GM12873 (cell line): ENCODE measurements at regions not wholly inside any gene's neighbourhood (a gene's known extent, or its start where the extent isn't known, plus 50 kb on each side); places are given as distances from the start of the nearest gene placed in this dataset.

Source experiments
- TF ChIP-seq, protein P1 (sequence below): IDR thresholded peaks from 2 replicates; pipeline ENCODE4 v1.5.1; 2012; ENCODE audit warnings: low read depth, mild to moderate bottlenecking, moderate library complexity, low read length, control low read depth; ENCODE audit not compliant: insufficient read depth; ENCODE audit errors: missing control alignments

DNA sequence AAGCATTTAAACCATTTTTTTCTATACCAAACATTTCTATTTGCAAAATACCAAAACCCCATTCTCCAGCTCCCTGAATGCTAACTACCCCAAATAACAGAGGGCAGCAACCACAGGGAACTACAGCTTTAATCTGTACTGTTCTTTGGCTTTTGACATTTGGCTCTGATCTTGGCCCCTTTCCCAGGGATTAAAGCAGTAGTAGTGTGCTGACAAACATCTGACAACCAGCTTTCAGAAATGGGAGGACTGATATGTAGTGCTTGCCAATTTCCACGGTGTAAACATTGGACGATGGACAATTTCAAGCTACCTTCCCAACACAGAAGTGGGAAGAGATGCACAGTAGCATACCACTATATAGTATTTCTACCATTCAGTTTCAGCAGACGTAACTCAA lies 88.4 kb upstream of the TEAD1 start:
- TF ChIP-seq, protein P1, sequence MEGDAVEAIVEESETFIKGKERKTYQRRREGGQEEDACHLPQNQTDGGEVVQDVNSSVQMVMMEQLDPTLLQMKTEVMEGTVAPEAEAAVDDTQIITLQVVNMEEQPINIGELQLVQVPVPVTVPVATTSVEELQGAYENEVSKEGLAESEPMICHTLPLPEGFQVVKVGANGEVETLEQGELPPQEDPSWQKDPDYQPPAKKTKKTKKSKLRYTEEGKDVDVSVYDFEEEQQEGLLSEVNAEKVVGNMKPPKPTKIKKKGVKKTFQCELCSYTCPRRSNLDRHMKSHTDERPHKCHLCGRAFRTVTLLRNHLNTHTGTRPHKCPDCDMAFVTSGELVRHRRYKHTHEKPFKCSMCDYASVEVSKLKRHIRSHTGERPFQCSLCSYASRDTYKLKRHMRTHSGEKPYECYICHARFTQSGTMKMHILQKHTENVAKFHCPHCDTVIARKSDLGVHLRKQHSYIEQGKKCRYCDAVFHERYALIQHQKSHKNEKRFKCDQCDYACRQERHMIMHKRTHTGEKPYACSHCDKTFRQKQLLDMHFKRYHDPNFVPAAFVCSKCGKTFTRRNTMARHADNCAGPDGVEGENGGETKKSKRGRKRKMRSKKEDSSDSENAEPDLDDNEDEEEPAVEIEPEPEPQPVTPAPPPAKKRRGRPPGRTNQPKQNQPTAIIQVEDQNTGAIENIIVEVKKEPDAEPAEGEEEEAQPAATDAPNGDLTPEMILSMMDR, result no peak

DNA sequence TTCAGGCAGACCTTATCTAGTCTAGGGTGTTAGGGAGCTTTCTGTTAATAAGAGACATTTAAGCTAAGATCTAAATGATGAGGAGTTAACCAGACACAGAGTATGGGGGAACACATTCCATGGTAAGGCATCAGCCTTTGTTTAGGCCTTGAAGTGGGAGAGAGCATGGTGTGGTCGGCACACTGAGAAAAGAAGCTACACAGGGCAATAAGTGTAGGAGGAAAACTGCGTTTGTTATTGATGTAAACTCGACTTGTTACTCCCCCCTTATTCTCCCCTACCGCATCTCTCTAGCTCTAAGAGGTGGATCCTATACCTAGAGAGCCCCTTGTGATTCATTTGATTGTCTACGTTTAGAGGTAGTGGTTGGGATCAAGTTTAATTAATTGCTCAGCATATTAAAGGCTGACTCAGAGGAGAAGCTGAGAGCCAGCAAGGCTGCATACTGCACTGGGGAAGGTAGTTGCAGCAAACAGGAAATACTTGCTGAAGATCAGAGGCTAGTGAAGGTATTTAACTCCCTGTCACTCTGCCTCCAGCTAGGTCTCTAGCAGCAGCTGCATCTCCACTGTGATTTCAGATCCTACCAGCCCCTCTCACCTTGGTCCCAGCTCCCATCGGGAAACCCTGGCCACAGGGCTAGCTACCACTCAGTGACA lies 86.8 kb upstream of the TEAD1 start:
- TF ChIP-seq, protein P1, result no peak

- TF ChIP-seq, protein P1, result no peak
Measured at GRCh38 chr11:12591706-12592105, 82.5 kb upstream of the TEAD1 start.

- TF ChIP-seq, protein P1, result no peak
Measured at GRCh38 chr11:12592283-12592682, 81.9 kb upstream of the TEAD1 start.

- TF ChIP-seq, protein P1, result no peak
Measured at GRCh38 chr11:12598330-12599256, 75.6 kb upstream of the TEAD1 start.

DNA sequence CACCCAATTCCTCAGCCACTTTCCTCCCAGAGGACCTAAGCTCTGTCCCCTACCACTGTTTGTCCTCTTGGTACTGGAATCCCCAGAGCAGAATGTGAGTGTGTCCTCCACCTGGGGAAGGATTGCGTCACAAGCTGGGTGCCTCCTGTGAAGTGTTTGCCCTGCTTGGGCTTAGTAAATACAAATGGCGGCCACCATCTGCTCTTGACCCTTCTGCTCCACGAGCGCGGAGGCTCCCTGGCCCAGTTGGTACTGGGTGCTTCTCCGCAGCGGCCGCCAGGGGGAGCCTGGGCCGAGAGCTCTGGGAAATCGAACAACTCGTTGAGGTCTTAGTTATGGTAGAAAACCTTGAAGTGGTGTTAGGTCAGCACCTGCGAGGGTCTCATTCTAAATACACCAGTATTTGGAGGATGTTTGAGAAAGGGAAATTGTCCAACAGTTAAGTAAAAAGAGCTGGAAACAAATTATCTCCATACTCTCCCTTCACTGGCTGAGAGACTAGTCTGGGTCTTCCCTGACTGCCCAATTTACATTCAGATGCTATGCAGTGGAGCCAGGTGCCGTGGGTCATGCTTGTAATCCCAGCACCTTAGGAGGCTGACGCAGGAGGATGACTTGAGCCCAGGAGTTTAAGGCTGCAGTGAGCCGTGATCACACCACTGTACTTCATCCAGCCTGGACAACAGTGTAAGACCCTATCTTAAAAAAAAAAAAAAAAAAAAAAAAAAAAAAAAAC lies 74.6 kb upstream of the TEAD1 start:
- TF ChIP-seq, protein P1, result peak; percentile 86

DNA sequence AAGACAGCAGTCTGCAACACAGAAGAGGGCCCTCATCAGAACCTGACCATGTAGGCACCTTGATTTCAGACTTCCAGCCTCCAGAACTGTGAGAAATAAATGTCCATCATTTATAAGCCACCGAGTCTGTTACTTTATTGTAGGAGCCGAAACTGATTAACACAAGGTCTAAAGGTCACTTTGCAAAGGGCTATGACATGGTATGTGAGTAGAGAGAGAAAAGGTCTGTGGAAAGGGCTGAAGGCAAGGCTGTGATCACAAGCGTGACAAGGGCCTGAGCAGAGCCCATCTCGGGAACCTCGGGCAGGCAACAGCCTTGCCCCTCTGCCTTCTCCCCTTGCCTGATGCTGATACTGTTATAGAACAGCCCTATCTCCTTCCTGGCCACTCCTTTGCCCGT lies 73.4 kb upstream of the TEAD1 start:
- TF ChIP-seq, protein P1, result no peak
